GM23338 (cell line): ENCODE measurements at regions not wholly inside any gene's neighbourhood (a gene's known extent, or its start where the extent isn't known, plus 50 kb on each side); places are given as distances from the start of the nearest gene placed in this dataset.
A peak's percentile ranks its signal among the peaks of the same experiment; 100 is the strongest.

Experiments used
- ATAC-seq: fragments of 200-7000 bp; cut with Tn5 transposase; 3 replicates; pipeline ENCODE4 v1.9.1; 2020
- DNase-seq: peaks from one replicate; pipeline ENCODE4 v3.0.0-alpha.2; 2015; ENCODE audit warnings: low spot score
- H2AFZ ChIP-seq: fragments of 200-600 bp; sonication (generic); 2 replicates; pipeline ENCODE4 v1.8.0; 2016; ENCODE audit warnings: antibody characterized with exemption, mild to moderate bottlenecking, moderate library complexity
- H3F3A ChIP-seq: fragments of 200-600 bp; sonication (generic); replicated peaks from 2 replicates; pipeline ENCODE4 v1.8.0; 2017; ENCODE audit warnings: antibody characterized with exemption, mixed run types, low read depth
- H3K27ac ChIP-seq: fragments of 200-600 bp; sonication (generic); 2 replicates; pipeline ENCODE4 v1.6.1; 2016; ENCODE audit warnings: low read depth
- H3K27me3 ChIP-seq: fragments of 200-600 bp; sonication (generic); 2 replicates; pipeline ENCODE4 v1.8.0; 2016; ENCODE audit warnings: mild to moderate bottlenecking, mixed run types, moderate library complexity; ENCODE audit not compliant: insufficient read depth
- H3K36me3 ChIP-seq: fragments of 200-600 bp; sonication (generic); 2 replicates; pipeline ENCODE4 v1.8.0; 2016; ENCODE audit warnings: mild to moderate bottlenecking; ENCODE audit not compliant: insufficient read depth
- H3K4me1 ChIP-seq: fragments of 200-600 bp; sonication (generic); 2 replicates; pipeline ENCODE4 v1.8.0; 2016; ENCODE audit warnings: mild to moderate bottlenecking, moderate library complexity; ENCODE audit not compliant: insufficient read depth
- H3K4me2 ChIP-seq: fragments of 200-600 bp; sonication (generic); 2 replicates; pipeline ENCODE4 v1.7.1; 2017; ENCODE audit warnings: mixed run types
- H3K4me3 ChIP-seq: fragments of 200-600 bp; sonication (generic); 2 replicates; pipeline ENCODE4 v1.6.1; 2016; ENCODE audit warnings: mixed run types
- H3K79me2 ChIP-seq: fragments of 200-600 bp; sonication (generic); replicated peaks from 2 replicates; pipeline ENCODE4 v1.8.0; 2017; ENCODE audit warnings: mild to moderate bottlenecking; ENCODE audit not compliant: insufficient read depth
- H3K9me2 ChIP-seq: fragments of 200-600 bp; sonication (generic); 2 replicates; pipeline ENCODE4 v1.8.0; 2017; ENCODE audit not compliant: insufficient read depth
- H4K20me1 ChIP-seq: fragments of 200-600 bp; sonication (generic); replicated peaks from 2 replicates; pipeline ENCODE4 v1.8.0; 2017; ENCODE audit warnings: mild to moderate bottlenecking; ENCODE audit not compliant: insufficient read depth
- H3K27ac Mint-ChIP-seq: 2 replicates; pipeline ENCODE4 v1.8.0; 2020; ENCODE audit warnings: inconsistent platforms, mild to moderate bottlenecking, moderate library complexity, mixed read lengths
- H3K27me3 Mint-ChIP-seq: 3 replicates; pipeline ENCODE4 v1.8.0; 2022; ENCODE audit warnings: low read depth, mild to moderate bottlenecking, moderate library complexity, mixed read lengths, inconsistent platforms; ENCODE audit not compliant: insufficient read depth, poor library complexity
- H3K36me3 Mint-ChIP-seq: 3 replicates; pipeline ENCODE4 v1.8.0; 2021; ENCODE audit warnings: low read depth, mild to moderate bottlenecking, inconsistent platforms, moderate library complexity, mixed read lengths
- H3K4me1 Mint-ChIP-seq: 3 replicates; pipeline ENCODE4 v1.8.0; 2020; ENCODE audit warnings: mild to moderate bottlenecking, inconsistent platforms, mixed read lengths
- H3K4me3 Mint-ChIP-seq: 3 replicates; pipeline ENCODE4 v1.8.0; 2021; ENCODE audit warnings: moderate library complexity, mild to moderate bottlenecking, inconsistent platforms, mixed read lengths
- H3K9me3 Mint-ChIP-seq: 3 replicates; pipeline ENCODE4 v1.8.0; 2020; ENCODE audit warnings: moderate library complexity, mild to moderate bottlenecking, inconsistent platforms, mixed read lengths
- CREB1 ChIP-seq: fragments of 250-450 bp; sonication (Bioruptor Pico); IDR thresholded peaks from 2 replicates; pipeline ENCODE4 v1.5.0; 2020; ENCODE audit warnings: low read depth, mild to moderate bottlenecking, moderate library complexity
- ETS1 ChIP-seq: IDR thresholded peaks from 2 replicates; pipeline ENCODE4 v1.6.1; 2016; ENCODE audit warnings: antibody characterized with exemption
- EZH2 ChIP-seq: fragments of 200-600 bp; sonication (generic); IDR thresholded peaks from one replicate; pipeline ENCODE4 v1.8.0; 2017; ENCODE audit warnings: antibody characterized with exemption, mild to moderate bottlenecking, low read depth; ENCODE audit not compliant: unreplicated experiment
- EZH2phosphoT487 ChIP-seq: fragments of 200-600 bp; sonication (generic); IDR thresholded peaks from one replicate; pipeline ENCODE4 v1.8.1; 2018; ENCODE audit warnings: antibody characterized with exemption; ENCODE audit not compliant: unreplicated experiment
- JUNB ChIP-seq: IDR thresholded peaks from one replicate; pipeline ENCODE4 v1.6.1; 2016; ENCODE audit warnings: antibody characterized with exemption; ENCODE audit not compliant: unreplicated experiment
- NANOG ChIP-seq: IDR thresholded peaks from 2 replicates; pipeline ENCODE4 v1.6.1; 2016; ENCODE audit warnings: antibody characterized with exemption, borderline replicate concordance
- REST ChIP-seq: IDR thresholded peaks from one replicate; pipeline ENCODE4 v1.6.1; 2018; ENCODE audit warnings: antibody characterized with exemption; ENCODE audit not compliant: unreplicated experiment
- STAT1 ChIP-seq: IDR thresholded peaks from one replicate; pipeline ENCODE4 v1.6.1; 2016; ENCODE audit warnings: antibody characterized with exemption; ENCODE audit not compliant: unreplicated experiment
- ZNF114 ChIP-seq: fragments of 250-450 bp; sonication (Bioruptor Pico); IDR thresholded peaks from 2 replicates; pipeline ENCODE4 v1.5.0; 2020; ENCODE audit warnings: mild to moderate bottlenecking, moderate library complexity
- ZNF331 ChIP-seq: fragments of 250-450 bp; sonication (Bioruptor Pico); IDR thresholded peaks from 2 replicates; pipeline ENCODE4 v1.5.0; 2020; ENCODE audit warnings: low read depth, mild to moderate bottlenecking, moderate library complexity
- ZNF462 ChIP-seq: fragments of 250-450 bp; sonication (Bioruptor Pico); IDR thresholded peaks from 2 replicates; pipeline ENCODE4 v1.5.0; 2020; ENCODE audit warnings: mild to moderate bottlenecking, moderate library complexity

GRCh38 chr5:158055111-158055501 is 196.2 kb upstream of the CLINT1 start:
- no peaks in the 10 kb centered on the region for H3K79me2 ChIP-seq
- no peaks in the 10 kb centered on the region for H4K20me1 ChIP-seq
- no peaks in the 10 kb centered on the region for H3K36me3 ChIP-seq
- Mint-ChIP-seq H3K9me3 (no peaks in the 10 kb centered on the region), H3K4me1 (peaks cover 5% of the 10 kb centered on the region), H3K4me3 (no peak overlapping the region), H3K27ac (no peak overlapping the region), H3K27me3 (no peaks in the 10 kb centered on the region), H3K36me3 (no peaks in the 10 kb centered on the region)
- peak overlapping the region; percentile 43; the same call in 1 of the 2 replicates for H2AFZ ChIP-seq
- no peaks in the 10 kb centered on the region for H3F3A ChIP-seq
- H3K27ac ChIP-seq: no peak overlapping the region
- H3K27me3 ChIP-seq: no peaks in the 10 kb centered on the region
- no peaks in the 10 kb centered on the region for H3K9me2 ChIP-seq
- DNase-seq (no peak), ATAC-seq (no peak)
- no peak for TF ChIP-seq EZH2
- no peak for TF ChIP-seq REST
- TF ChIP-seq EZH2phosphoT487: no peak
- TF ChIP-seq ZNF114: no peak
- TF ChIP-seq ZNF331 (CRISPR knock-in tag): no peak
- TF ChIP-seq NANOG: no peak
- TF ChIP-seq JUNB: no peak
- H3K4me3 ChIP-seq: no peak overlapping the region
- no peaks in the 10 kb centered on the region for H3K4me1 ChIP-seq
- no peak overlapping the region for H3K4me2 ChIP-seq

- Histone ChIP-seq H2AFZ (0 out of 2 replicates have a peak overlapping the region, but pooled peaks have one; percentile 43), H3K27me3 (no peaks in the 10 kb centered on the region), H3F3A (no peaks in the 10 kb centered on the region), H3K4me2 (no peak overlapping the region), H3K9me2 (no peaks in the 10 kb centered on the region), H3K4me3 (no peak overlapping the region), H4K20me1 (no peaks in the 10 kb centered on the region), H3K27ac (no peak overlapping the region), H3K4me1 (no peaks in the 10 kb centered on the region), H3K36me3 (no peaks in the 10 kb centered on the region), H3K79me2 (no peaks in the 10 kb centered on the region)
- Mint-ChIP-seq H3K9me3 (no peaks in the 10 kb centered on the region), H3K27me3 (no peaks in the 10 kb centered on the region), H3K4me1 (peaks cover 5% of the 10 kb centered on the region), H3K36me3 (no peaks in the 10 kb centered on the region), H3K4me3 (no peak overlapping the region), H3K27ac (no peak overlapping the region)
- no peak for ATAC-seq
- no peak for DNase-seq
- TF ChIP-seq ZNF462: no peak
- no peak for TF ChIP-seq CREB1 (CRISPR knock-in tag)
- TF ChIP-seq ETS1: no peak
- TF ChIP-seq EZH2: no peak
- no peak for TF ChIP-seq EZH2phosphoT487
- no peak for TF ChIP-seq STAT1
- TF ChIP-seq ZNF331 (CRISPR knock-in tag): no peak
- no peak for TF ChIP-seq JUNB
These were observed 195.5 kb upstream of the CLINT1 start for GRCh38 chr5:158054223-158055110.
